GM19455 (cell line): ENCODE measurements at regions not wholly inside any gene's neighbourhood (a gene's known extent, or its start where the extent isn't known, plus 50 kb on each side); places are given as distances from the start of the nearest gene placed in this dataset.

Experiments used
- ATAC-seq: cut with Tn5 transposase; IDR thresholded peaks from one replicate; pipeline ENCODE4 v1.9.1; 2021; ENCODE audit not compliant: unreplicated experiment

DNA sequence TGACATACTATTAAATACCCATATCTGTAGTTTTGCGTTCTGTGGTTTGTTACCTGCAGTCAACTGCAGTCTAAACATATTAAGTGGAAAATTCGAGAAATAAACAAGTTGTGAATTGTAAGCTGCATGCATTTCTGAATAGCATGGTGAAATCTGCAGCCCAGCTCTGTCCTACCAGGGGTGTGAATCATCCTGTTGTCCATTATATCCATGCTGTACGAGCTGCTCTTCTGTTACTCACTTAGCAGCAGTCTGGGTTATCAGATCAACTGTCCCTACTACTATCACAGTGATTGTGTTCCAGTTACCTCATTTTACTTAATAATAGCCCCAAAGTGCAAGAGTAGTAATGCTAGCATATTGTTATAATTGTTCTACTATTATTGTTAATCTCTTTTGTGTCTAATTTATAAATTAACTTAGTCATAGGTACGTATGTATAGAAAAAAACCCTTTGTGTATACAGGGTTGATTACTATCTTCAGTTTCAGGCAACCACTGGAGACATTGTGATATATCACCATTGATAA lies 173.7 kb upstream of the FAT4 start:
- no peak for ATAC-seq

DNA sequence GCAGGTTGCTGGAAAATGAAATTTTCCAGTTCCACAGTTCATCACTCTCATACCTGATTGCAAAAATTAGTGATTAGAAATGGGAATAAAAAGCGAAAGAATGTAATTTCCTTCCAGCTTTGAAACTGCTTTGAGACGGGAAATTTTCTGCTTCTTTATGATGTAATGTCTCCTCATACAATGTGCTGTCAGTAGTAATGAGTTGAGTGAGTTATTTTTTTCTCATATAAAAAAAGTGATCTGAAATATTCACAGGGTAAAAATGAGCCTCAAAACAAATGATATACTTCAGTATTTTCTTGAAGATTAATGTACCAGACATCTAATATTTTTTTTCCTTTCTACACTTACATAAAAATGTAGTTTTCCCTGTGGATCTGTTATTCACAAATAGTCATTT lies 179.1 kb upstream of the FAT4 start:
- ATAC-seq = no peak

DNA sequence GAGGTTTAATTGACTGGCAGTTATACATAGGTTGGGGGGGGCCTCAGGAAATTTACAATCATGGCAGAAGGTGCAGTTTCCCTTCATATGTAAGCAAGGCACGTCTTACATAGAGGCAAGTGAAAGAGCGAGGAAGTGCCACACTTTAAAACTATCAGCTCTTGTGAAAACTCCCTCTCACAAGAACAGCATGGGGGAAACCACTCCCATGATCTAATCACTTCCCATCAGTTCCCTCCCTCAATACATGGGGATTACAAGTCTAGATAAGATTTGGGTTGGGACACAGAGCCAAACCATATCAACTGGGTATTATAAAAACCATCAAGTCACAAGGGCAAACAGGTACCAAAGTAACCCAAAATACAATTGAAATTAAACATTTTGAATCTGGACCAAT lies 182.0 kb upstream of the FAT4 start:
- no peak for ATAC-seq

DNA sequence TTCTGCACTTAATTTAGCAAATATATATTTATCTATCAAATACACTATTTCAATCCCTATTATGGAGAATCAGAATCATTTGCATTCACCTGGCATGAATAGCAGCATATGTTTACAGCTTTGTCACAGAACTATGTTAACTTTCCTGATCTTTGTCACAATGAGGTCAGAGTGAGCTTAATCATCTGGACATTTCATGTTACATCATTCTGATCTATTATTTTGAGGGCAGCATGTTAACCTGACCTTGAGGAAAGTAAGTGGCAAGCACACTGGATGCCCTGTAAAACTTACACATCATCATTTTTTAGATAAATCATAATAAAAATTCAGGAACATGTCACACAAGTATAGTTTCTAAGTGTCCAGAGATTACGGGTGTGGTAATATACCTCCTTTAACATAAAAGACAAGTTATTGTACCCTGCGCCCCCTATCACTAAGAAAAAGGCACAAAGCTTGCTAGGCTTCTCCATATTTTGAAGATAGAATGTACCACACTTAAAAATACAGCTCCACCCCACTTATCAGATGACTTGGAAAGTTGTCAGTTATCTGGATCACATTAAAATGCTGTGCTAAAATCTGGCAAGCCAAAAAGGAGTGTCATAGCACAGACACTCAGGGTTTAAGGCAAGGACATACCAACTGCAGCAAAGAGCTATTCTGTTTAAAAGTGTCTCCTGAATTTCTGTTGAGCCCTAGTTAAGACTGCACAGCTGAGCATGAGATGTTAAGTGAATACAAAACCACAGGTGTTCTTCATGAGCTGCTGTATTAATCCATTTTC lies 182.7 kb upstream of the FAT4 start:
- no peak for ATAC-seq

DNA sequence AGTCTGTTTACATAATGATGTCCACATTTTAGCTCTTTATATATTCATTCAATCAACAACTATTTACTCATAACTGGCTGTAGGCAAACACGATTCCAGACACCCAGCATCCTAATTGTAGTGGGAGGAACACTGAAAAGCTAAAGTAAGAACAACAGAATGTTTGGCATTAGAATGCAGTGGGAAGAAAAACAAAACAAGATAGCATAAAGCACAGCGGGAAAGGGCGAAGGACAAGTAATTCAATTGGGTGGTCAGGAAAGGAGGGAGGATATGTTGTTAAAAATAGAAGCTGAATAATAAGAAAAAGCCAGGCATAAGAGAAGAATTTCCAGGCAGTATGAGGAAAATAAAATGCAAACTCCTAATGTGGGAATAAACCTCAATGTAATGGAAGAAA lies 189.5 kb upstream of the FAT4 start:
- no peak for ATAC-seq

DNA sequence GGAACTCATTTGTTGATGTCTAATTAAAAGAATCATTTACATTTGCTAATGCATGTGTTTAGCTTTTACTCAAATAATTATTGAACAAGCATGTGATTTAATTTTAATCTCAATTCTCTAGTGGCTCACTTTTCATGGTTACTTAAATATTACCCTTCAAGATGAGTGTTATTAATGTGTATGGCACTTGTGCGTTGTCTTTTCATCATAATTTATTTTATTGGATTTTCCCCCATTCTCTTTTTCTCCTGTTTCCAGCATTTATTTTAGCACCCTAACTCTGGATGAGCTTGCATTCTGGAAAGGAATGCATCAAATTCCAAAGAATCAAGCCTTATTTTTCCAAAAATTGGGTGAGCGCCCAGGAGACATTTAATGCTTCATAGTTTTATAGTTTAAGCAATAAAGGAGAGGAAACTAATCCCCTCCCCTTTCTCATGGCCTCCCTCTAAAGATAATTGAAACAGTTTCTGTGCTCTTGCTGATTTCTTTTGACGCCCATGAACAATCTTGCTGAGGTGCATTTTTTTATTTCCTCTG lies 191.1 kb upstream of the FAT4 start:
- no peak for ATAC-seq

DNA sequence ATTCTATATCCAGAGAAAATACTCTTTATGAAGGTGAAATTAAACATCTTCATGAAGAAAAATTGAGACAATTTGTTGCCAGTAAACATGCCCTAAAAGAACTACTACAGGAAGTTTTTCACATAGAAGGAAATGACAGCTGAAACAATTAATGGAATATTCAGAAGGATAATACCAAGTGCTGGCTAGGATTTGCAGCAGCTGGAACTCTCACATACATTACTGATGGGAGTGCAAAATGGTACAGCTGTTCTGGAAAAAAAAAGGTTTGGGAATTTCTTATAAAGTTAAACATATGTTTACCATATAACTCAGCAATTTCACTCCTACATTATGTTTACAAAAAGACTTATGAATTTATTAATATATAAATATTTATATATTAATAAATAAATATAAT lies 193.2 kb upstream of the FAT4 start:
- no peak for ATAC-seq

DNA sequence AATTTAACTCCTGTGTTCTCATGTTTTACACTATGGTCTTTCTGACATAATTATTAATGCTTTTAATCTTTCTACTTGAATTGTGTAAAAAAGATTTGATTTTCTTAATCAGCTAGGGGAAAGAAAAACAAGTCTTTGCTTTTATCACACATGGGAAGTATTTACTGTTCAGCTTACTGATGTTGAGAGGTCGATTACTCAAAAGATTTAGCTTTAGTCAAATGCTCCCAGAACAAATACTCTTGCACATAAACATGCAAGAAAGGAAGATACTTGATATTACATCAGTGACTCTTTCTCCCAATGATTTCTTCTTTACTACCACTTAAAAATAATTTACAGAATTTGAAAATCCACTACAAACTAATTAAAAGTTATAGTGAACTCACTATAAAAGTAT lies 198.3 kb upstream of the FAT4 start:
- no peak for ATAC-seq

DNA sequence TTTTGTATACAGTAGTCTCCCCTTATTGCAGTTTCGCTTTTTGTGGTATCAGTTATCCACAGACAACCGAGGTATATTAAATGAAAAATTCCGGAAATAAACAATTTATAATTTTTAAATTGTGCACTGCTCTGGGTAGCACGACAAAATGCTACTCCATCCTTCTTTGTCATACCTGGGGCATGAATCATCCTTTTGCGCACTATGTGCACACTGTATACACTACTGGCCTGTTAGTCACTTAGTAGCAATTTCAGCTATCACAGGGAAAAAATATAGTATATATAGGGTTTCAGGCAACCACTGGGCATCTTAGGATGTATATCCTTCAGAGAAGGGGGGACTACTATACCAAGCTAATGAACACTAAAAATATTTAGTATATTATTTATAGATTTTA lies 198.8 kb upstream of the FAT4 start:
- no peak for ATAC-seq

DNA sequence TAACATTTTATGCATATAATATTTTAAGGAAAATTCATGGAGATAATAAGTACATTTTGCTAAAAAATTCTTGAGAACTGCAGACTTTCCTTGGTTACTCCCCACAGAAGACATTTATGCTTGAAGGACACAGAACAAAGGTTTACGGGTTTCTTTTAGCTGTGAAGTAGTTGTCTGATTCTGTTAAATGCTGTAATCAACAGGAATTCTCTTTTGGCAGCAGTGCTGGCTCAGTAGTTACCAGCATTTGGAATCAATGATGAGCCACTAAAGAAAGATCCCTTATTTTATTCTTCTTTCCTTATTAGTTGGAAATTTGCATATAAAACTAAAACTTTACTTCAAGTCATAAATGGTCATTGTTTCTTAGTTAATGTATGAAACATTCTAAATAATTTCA lies 199.3 kb upstream of the FAT4 start:
- no peak for ATAC-seq

DNA sequence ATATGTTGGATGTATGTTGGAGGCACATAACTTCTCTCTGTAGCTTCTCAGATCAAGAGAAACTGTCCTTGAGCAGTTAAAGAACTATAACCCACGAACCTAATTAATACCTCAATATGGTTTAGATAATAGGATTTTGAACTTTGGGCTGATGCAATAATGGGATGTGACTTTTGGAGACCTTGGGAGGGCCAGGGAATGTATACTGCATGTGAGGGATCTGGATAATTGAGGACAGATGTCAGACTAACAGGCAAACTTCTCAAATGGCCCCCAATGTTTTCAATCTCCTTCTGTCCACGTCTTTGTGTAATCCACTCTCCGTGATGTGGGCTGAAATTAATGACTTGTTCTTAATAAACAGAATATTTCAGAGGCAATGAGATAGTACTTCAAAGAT lies 202.2 kb upstream of the FAT4 start:
- no peak for ATAC-seq

DNA sequence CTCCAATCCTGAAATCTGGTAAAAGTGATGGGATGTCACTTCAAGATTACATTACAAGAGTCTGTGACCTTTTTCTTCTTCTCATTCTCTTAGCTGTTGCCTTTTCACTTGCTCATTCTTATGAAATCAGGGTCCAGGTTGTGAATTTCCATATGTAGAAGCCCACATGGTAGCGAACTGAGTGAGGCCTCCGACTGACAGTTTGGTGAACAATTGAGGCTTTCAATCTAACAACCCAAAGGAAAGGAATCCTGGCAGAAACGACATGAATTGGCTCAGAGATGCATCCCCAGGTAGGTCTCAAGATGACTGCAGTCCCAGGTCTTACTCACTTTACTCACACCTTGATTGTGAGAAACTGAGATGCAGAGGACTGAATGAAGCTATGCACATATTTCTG lies 203.4 kb upstream of the FAT4 start:
- ATAC-seq = no peak

DNA sequence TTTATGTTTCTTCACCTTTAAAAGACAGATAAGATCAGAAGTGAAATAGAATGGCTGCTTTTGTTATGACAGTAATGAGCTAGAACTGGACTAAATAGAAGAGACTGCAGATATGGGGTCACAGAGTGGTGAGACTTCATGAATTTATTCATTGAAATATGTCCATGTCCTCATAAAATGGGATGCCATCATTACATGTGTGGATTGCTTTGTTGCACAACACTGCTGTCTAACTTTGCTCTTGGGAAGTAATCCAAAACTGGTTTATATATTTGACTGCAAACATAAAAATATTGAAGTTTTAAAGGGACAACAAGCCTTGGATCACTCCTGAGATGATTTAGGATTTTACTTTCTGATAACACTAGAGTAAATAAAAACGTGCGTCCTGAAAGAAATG lies 209.2 kb upstream of the FAT4 start:
- ATAC-seq = no peak

DNA sequence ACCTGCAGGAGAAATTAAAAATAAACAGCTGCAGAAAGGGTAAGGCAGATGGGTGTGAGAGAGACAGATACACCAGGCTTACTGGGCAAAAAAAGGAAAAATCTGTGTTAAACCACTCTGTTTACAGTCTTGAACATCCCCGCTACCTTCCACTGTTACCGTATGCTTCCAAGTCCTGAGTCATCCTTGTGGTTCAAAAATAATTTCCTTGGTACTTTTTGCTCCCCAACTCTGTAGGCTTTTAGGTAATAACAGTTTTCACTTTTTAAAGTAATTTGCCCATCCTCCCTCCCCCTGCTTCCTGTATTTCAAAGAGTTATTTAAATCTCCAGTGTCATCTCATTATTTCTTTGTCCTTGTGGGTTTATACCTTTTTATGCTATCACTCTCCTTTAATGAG lies 210.1 kb upstream of the FAT4 start:
- ATAC-seq = no peak

DNA sequence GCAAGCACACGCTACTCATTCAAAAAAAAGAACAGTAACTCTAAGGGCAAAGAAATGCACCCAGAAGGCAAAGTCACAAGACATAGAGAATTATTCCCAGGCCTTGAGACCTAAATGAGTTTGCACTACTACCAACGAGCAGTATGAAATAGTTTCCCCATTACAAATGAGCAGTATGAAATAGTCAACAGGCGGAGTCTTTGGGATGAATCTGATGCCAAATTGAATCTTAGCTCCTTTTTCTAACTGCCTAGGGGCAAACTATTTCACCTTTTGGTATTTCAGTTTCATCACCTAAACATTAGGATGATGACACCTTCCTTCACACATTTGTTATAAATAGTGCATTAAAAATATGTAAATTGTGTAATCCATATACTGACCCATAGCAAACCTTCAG lies 213.0 kb upstream of the FAT4 start:
- no peak for ATAC-seq

DNA sequence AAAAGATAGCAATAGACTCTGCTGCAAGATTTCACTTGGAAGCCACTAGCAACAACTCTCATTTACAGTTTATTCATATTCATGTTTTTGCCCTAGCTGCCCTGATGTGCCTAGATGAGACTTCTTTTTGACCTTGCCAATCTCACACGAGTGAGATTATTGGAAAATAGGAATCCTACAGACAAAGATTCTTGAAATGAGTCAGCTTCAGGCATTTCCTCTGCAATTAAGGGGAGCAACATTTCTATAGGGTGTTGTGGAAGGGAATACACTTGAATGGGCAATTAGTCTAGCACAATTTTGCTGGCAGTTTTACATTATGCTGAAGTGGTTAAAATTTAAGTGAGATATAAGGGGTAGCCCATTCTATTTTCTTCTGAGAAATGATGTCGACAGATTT lies 217.0 kb upstream of the FAT4 start:
- ATAC-seq = no peak

DNA sequence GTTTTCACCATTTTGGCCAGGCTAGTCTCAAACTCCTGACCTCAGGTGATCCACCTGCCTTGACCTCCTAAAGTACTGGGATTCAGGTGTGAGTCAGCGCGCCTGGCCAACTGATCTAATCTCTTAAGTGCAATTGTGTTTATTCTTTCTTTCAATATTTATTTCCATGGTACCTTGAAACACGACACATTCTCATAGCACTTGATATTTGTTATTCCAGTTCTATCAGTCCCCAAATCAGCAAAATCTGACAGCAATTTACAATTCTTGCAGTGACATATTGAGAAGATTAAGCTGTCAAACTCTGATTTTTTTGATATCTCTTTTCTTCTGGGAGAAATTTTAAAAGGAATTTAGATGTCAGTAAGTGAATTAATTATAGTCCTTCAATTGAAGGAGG lies 218.1 kb upstream of the FAT4 start:
- no peak for ATAC-seq

DNA sequence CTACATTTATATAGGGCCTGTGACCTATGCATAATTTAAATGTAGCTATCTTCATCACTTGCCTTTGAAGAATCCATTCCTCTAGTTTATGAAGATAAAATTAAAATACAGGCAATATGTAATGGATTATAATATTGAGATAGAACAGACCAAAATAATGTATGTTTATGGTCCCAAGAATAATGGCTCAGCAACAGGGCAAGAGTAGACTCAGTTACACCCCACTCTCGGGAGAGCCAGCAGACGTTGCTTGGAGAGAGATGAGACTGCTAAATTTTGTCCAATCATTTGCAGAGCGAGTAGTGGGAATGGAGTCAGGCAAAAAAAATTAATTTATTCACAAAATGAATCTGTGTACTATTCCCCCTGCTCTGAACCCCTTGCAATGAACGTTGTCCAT lies 223.2 kb upstream of the FAT4 start:
- ATAC-seq = no peak

DNA sequence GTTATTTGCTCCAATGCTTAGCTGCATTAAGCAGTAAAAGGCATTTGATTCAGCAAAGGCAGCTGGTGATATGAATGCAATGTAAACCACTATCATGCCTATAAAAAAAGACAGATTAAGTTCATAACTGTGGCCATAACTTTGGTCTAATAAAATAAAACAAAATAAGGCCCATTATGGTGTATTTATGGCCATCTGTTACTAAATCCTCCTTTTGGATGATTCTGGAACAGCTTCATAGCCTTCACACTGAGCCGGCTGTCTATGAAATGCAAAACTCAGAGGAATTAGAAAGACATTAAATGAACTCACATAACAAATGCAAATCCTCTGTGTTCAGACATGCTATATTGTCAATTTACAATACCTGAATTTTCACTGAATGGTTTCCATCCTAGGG lies 223.7 kb upstream of the FAT4 start:
- no peak for ATAC-seq

DNA sequence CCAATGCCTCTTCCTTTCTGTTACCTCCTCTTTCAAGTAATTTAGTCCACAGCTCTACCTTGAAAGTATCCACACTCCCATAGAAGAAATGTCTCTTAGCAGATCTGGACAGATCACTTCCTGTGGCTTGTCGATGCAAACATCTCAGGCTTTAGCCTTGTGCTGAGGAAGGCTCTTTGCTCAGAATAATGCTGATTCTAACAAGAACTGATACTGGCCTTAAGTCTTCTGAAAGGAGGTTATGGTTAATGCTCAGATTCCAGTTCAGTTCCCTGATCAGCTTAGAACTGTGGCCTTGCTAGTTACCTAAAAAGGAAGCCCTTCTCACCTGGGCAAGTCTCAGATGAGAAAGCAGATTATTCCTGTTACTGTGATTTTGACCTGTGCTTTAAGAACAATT lies 230.1 kb upstream of the FAT4 start:
- no peak for ATAC-seq

DNA sequence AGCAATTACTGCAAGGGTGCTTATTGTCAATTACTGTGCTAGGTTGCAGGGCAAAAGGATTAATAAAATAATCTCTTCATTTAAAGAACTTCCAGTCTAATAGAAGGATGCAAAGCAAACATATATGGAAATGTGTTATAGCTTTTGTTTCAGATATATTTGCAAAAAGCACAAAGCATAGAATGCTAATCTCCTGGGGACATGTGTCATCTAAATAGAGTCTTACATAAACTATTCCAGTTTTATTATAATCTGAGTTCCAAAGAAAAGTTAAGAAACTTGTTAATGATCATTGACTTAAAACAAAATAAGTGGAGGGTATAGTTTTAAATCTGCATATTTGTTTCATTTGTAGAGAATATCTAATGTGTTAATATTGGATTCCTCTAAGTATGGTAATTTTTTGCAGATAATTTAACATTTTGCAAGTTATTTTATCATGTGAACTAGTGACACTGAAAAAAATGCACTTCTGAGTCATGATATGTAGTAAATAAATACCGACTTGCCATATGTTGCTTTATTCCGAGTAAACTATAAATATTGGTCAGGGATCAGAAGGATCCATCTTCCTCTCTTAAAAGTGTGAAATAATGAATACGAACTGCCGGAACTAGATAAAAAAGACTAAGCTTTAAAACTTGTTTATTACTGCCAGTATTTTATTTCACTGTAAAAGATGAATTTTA lies 231.9 kb upstream of the FAT4 start:
- ATAC-seq = no peak

DNA sequence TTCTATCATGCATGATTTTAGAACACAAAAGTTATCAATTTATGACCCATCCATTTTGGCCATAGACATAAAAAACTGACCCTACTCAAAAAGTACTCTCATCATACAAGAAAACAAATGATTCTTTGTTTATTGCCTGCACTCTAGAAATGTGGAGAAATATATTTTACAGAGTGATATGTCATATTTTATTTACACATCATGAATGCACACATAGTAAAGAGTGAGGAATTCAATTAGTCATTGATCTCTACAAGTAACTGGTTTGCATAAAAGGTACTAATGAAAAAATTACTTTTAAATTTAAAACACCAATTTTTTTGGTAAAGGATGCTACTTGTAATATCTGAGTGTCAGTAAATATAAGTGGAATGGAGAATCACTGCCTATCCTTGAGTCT lies 242.5 kb upstream of the FAT4 start:
- ATAC-seq = no peak
